ENCODE measurements at regions not wholly inside any gene's neighbourhood (a gene's known extent, or its start where the extent isn't known, plus 50 kb on each side); places are given as distances from the start of the nearest gene placed in this dataset.

- Mint-ChIP-seq H3K4me1 (peaks cover 1% of the 10 kb centered on the region), H3K36me3 (no peaks in the 10 kb centered on the region), H3K27ac (no peak overlapping the region), H3K4me3 (no peak overlapping the region), H3K27me3 (peaks cover 2% of the 10 kb centered on the region), H3K9me3 (peaks cover 3% of the 10 kb centered on the region)
- ATAC-seq (ENCODE audit: low read depth), result no peak
- no peak for DNase-seq (ENCODE audit: low spot score in 2 of 2)
Measured at GRCh38 chr7:106957766-106958165, 86.7 kb upstream of the PRKAR2B start.

GRCh38 chr7:106959753-106960152 is 84.8 kb upstream of the PRKAR2B start:
- peaks cover 5% of the 10 kb centered on the region for H3K4me1 Mint-ChIP-seq
- H3K27me3 Mint-ChIP-seq, result peaks cover 5% of the 10 kb centered on the region
- DNase-seq (ENCODE audit: low spot score in 2 of 2) (no peak), ATAC-seq (ENCODE audit: low read depth) (no peak)
- no peak overlapping the region for H3K27ac Mint-ChIP-seq
- peaks cover 3% of the 10 kb centered on the region for H3K9me3 Mint-ChIP-seq
- no peak overlapping the region for H3K4me3 Mint-ChIP-seq
- no peaks in the 10 kb centered on the region for H3K36me3 Mint-ChIP-seq

DNA sequence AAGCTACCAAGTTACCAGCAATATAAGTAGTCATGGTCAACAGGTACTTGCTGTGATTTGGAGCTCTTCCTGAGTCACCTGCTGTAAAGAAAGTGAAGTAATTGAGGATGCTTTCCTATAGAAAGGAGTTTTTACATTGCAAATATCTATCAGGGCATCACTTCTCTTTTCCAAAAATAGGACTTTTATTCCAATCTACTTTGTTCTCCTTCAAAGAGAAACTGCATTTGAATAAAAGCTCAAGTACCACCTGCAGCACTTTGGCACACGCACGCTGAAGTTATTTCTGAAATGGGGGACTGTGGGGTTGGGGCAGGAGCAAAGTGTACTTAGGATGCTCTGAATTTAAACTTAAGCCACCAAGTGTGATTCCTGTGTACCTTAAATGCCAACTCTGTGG is 81.8 kb upstream of the PRKAR2B start:
- ATAC-seq (ENCODE audit: low read depth), result no peak
- peak overlapping the region; percentile 63 for H3K27ac Mint-ChIP-seq

DNA sequence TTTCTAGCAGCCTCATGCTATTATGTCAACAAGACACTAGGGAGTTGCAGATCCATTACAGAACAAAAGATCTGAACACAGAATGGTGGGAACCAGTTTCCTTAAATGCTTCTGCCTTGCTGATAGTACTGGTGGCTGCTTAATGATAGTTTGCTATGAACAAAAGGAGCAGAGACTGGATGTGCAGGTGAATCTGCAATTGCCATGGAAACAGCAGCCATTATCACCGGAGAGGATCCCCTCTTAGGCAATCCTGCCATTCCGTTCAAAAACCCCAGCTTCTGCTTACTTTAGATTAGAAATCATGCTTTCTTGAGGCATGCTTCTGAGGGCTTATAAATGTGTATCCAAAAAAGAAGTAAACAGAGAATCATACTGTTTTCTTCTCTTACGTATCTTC is 80.0 kb upstream of the PRKAR2B start:
- ATAC-seq (ENCODE audit: low read depth), result no peak
- Mint-ChIP-seq H3K4me3 (no peak overlapping the region), H3K9me3 (peaks cover 2% of the 10 kb centered on the region), H3K36me3 (no peaks in the 10 kb centered on the region), H3K27me3 (peaks cover 8% of the 10 kb centered on the region), H3K4me1 (peaks cover 5% of the 10 kb centered on the region), H3K27ac (no peak overlapping the region)
- no peak for DNase-seq (ENCODE audit: low spot score in 2 of 2)

More for the DNA sequence above, 81.8 kb upstream of the PRKAR2B start:
- Mint-ChIP-seq H3K27me3 (peaks cover 8% of the 10 kb centered on the region), H3K9me3 (peaks cover 2% of the 10 kb centered on the region), H3K4me3 (no peak overlapping the region), H3K36me3 (no peaks in the 10 kb centered on the region), H3K4me1 (peaks cover 5% of the 10 kb centered on the region)
- DNase-seq (ENCODE audit: low spot score in 2 of 2), result no peak

DNA sequence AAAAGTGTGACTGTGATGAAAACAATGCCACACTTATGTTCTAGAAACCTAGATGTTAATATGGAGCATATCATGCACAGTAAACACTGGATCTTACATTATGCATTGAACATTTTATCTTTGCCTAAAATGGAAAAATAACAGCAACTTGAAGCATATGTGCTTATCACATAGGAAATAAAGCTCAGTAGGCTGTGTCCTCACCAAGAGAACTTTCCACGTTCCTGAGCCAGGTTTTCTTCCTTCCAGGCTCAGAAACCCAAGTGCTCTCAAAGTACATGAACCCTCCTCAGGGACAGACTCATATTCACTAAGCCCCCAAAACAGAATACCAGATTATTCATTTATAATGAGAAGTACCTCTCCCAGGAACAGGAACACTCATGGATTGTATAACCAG is 79.4 kb upstream of the PRKAR2B start:
- no peak for DNase-seq (ENCODE audit: low spot score in 2 of 2)
- peaks cover 2% of the 10 kb centered on the region for H3K9me3 Mint-ChIP-seq

DNA sequence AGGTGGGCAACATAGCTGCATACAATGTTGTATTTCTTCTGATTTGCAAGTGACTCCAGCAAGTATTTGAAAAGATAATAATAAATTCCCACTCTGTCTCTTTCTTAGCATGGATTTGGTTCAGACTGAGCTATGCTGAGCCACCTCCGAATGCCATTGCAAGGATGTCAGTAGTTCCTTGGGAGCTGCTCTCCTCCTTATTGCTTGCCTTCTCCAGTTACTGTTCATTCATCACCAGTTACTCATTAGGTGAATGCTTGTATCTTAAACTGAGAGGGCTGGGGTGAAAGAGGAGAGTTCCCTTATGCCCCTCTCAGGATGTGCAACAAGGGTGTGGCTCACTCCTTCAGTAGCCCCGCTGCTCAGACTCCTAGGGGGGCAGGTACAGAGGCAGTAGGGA is 78.4 kb upstream of the PRKAR2B start:
- peaks cover 2% of the 10 kb centered on the region for H3K9me3 Mint-ChIP-seq
- H3K27me3 Mint-ChIP-seq, result peaks cover 8% of the 10 kb centered on the region
- no peak overlapping the region for H3K4me3 Mint-ChIP-seq
- H3K4me1 Mint-ChIP-seq, result peaks cover 5% of the 10 kb centered on the region
- H3K27ac Mint-ChIP-seq, result no peak overlapping the region
- DNase-seq (ENCODE audit: low spot score in 2 of 2) (no peak), ATAC-seq (ENCODE audit: low read depth) (no peak)
- no peaks in the 10 kb centered on the region for H3K36me3 Mint-ChIP-seq

More for the DNA sequence above, 79.4 kb upstream of the PRKAR2B start:
- Mint-ChIP-seq H3K27ac (no peak overlapping the region), H3K4me3 (no peak overlapping the region), H3K27me3 (peaks cover 8% of the 10 kb centered on the region), H3K36me3 (no peaks in the 10 kb centered on the region), H3K4me1 (peaks cover 5% of the 10 kb centered on the region)
- ATAC-seq (ENCODE audit: low read depth), result no peak

DNA sequence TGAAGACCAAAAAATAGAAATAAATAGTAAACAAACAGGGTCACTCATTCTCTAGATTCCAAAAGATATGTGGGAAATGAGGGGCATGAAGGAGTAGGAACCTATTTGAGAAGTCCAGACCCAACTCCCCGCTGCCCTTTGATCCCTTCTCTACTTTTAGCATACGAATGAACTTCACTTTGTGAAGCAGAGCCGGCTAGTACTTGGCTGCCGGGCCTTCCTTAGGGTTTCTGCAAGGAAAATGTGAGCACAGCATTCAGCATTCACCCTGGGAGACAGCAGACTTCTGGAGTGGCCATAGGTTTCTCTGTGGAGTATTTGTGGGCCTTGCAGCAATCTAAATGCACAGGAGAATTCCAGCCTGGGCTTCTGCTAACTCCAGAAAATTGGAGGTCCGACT is 76.3 kb upstream of the PRKAR2B start:
- Mint-ChIP-seq H3K4me1 (no peaks in the 10 kb centered on the region), H3K9me3 (peaks cover 2% of the 10 kb centered on the region), H3K27me3 (peaks cover 4% of the 10 kb centered on the region), H3K27ac (no peak overlapping the region), H3K4me3 (no peak overlapping the region), H3K36me3 (no peaks in the 10 kb centered on the region)
- ATAC-seq (ENCODE audit: low read depth) (no peak), DNase-seq (ENCODE audit: low spot score in 2 of 2) (no peak)

- no peak for DNase-seq (ENCODE audit: low spot score in 2 of 2)
- Mint-ChIP-seq H3K27ac (no peak overlapping the region), H3K4me1 (no peaks in the 10 kb centered on the region), H3K4me3 (no peak overlapping the region), H3K9me3 (no peaks in the 10 kb centered on the region), H3K27me3 (peaks cover 2% of the 10 kb centered on the region), H3K36me3 (peaks cover 1% of the 10 kb centered on the region)
- no peak for ATAC-seq (ENCODE audit: low read depth)
Measured at GRCh38 chr7:106978425-106979420, 65.8 kb upstream of the PRKAR2B start.

GRCh38 chr7:106979551-106980357 is 64.8 kb upstream of the PRKAR2B start:
- no peaks in the 10 kb centered on the region for H3K4me1 Mint-ChIP-seq
- no peaks in the 10 kb centered on the region for H3K9me3 Mint-ChIP-seq
- H3K36me3 Mint-ChIP-seq, result peaks cover 1% of the 10 kb centered on the region
- ATAC-seq (ENCODE audit: low read depth) (no peak), DNase-seq (ENCODE audit: low spot score in 2 of 2) (no peak)
- H3K27ac Mint-ChIP-seq, result no peak overlapping the region
- peaks cover 3% of the 10 kb centered on the region for H3K27me3 Mint-ChIP-seq
- H3K4me3 Mint-ChIP-seq, result no peak overlapping the region

DNA sequence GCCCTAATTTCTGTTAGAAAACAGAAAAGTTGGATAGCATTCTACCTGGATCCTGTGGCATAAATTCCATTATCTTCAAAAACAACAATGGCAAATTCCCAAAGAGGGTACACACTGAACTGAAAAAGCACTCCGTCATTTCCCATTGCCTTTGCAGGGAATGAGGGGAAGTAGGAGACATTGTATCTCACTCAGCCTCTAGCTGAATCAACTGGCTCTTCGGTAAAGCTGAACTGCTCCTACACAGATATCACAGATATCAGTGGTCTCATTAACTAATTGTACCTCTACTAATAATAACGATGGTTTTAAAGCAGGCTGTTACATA is 64.2 kb upstream of the PRKAR2B start:
- Mint-ChIP-seq H3K9me3 (no peaks in the 10 kb centered on the region), H3K27ac (no peak overlapping the region), H3K36me3 (peaks cover 1% of the 10 kb centered on the region), H3K27me3 (peaks cover 5% of the 10 kb centered on the region), H3K4me1 (no peaks in the 10 kb centered on the region), H3K4me3 (no peak overlapping the region)
- DNase-seq (ENCODE audit: low spot score in 2 of 2) (no peak), ATAC-seq (ENCODE audit: low read depth) (no peak)

DNA sequence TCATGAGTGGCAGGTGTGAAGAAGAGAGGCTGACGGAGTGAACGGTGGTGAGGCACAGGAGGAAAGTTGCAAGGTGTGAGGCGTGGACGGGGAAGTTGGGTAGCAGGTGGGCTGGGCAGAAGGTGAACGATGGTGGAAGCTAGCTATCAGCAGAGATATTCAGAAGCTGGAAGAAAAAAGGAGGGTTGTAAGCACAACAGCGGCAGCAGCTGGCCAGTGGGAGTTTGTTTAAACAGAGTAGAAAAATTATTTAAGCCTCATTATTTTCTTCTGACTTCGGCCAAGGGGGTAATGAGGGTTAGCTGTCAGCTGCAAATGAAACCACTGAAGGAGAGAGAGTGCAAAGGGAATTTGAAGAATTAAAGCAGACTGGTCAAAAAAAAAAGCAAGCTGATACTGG is 62.1 kb upstream of the PRKAR2B start:
- Mint-ChIP-seq H3K36me3 (peaks cover 1% of the 10 kb centered on the region), H3K27me3 (peaks cover 5% of the 10 kb centered on the region), H3K27ac (no peak overlapping the region), H3K4me1 (peaks cover 2% of the 10 kb centered on the region), H3K4me3 (no peak overlapping the region), H3K9me3 (no peaks in the 10 kb centered on the region)
- DNase-seq (ENCODE audit: low spot score in 2 of 2), result no peak
- no peak for ATAC-seq (ENCODE audit: low read depth)

DNA sequence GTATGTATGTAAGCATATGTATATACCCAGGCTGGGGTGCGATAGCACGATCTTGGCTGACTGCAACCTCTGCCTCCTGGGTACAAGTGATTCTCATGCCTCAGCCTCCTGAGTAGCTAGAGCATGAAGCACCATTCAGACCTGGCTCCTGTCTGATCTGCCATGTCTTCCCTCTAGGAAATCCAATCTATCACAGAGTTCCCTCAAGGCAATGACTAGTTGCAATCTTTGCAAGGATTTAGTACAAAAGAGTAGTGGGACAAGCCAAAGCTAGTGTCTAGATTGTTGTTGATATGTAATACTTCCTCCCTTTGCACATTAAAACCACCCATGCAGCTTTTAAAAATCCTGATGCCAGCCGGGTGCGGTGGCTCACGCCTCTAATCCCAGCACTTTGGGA is 60.5 kb upstream of the PRKAR2B start:
- H3K4me3 Mint-ChIP-seq, result no peak overlapping the region
- DNase-seq (ENCODE audit: low spot score in 2 of 2) (no peak), ATAC-seq (ENCODE audit: low read depth) (no peak)
- H3K36me3 Mint-ChIP-seq, result peaks cover 1% of the 10 kb centered on the region
- H3K27me3 Mint-ChIP-seq, result peaks cover 5% of the 10 kb centered on the region
- no peak overlapping the region for H3K27ac Mint-ChIP-seq
- H3K9me3 Mint-ChIP-seq, result no peaks in the 10 kb centered on the region
- peaks cover 2% of the 10 kb centered on the region for H3K4me1 Mint-ChIP-seq

- Mint-ChIP-seq H3K27me3 (peaks cover 5% of the 10 kb centered on the region), H3K36me3 (peaks cover 1% of the 10 kb centered on the region), H3K9me3 (no peaks in the 10 kb centered on the region), H3K4me1 (peaks cover 2% of the 10 kb centered on the region), H3K4me3 (no peak overlapping the region), H3K27ac (no peak overlapping the region)
- ATAC-seq (ENCODE audit: low read depth) (no peak), DNase-seq (ENCODE audit: low spot score in 2 of 2) (no peak)
Measured at GRCh38 chr7:106986450-106986977, 58.0 kb upstream of the PRKAR2B start.

DNA sequence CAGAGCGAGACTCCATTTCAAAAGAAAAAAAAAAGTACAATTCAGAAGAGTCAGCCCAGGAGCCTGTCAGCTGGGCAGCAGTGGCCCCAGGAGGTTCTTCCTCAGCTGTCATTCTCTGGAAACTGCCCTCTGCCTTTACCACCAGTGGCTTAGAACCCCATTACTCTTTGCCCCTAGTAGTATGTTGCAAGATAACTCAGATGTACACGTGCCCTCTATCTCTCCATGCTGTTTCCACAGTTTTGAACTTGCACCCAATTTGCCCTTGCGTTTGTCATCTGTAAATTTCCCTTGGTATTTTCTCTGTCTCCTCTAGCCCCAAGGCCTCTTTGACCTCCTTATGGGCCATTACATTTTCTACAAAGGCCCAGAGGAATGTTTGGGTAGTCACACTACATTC is 56.7 kb upstream of the PRKAR2B start:
- no peak overlapping the region for H3K27ac Mint-ChIP-seq
- ATAC-seq (ENCODE audit: low read depth) (no peak), DNase-seq (ENCODE audit: low spot score in 2 of 2) (no peak)
- H3K4me1 Mint-ChIP-seq, result peaks cover 2% of the 10 kb centered on the region
- no peaks in the 10 kb centered on the region for H3K9me3 Mint-ChIP-seq
- H3K4me3 Mint-ChIP-seq, result no peak overlapping the region
- no peaks in the 10 kb centered on the region for H3K36me3 Mint-ChIP-seq
- H3K27me3 Mint-ChIP-seq, result peaks cover 3% of the 10 kb centered on the region

Data from memory B cell (primary cell).